MM.1S (cell line): ENCODE measurements at regions not wholly inside any gene's neighbourhood (a gene's known extent, or its start where the extent isn't known, plus 50 kb on each side); places are given as distances from the start of the nearest gene placed in this dataset.

ENCODE experiments used
- DNase-seq: peaks from one replicate; pipeline ENCODE4 v3.0.0-alpha.2; 2015
- H2AFZ ChIP-seq: fragments of 300-600 bp; sonication (generic); 2 replicates; pipeline ENCODE4 v1.6.0; 2016; ENCODE audit warnings: antibody characterized with exemption, low read length
- H3F3A ChIP-seq: fragments of 300-600 bp; sonication (generic); 2 replicates; pipeline ENCODE4 v1.6.1; 2016; ENCODE audit warnings: mild to moderate bottlenecking, antibody characterized with exemption, low read length, moderate library complexity, mixed read lengths; ENCODE audit not compliant: insufficient read depth
- H3K27ac ChIP-seq: fragments of 300-600 bp; sonication (generic); 2 replicates; pipeline ENCODE4 v1.5.1; 2016; ENCODE audit warnings: mild to moderate bottlenecking, low read length
- H3K27me3 ChIP-seq: fragments of 300-600 bp; sonication (generic); replicated peaks from 2 replicates; pipeline ENCODE4 v1.6.0; 2016; ENCODE audit warnings: low read length; ENCODE audit not compliant: insufficient read depth
- H3K36me3 ChIP-seq: fragments of 300-600 bp; sonication (generic); replicated peaks from 2 replicates; pipeline ENCODE4 v1.6.1; 2016; ENCODE audit warnings: mild to moderate bottlenecking, low read length, mixed read lengths; ENCODE audit not compliant: insufficient read depth
- H3K4me1 ChIP-seq: fragments of 300-600 bp; sonication (generic); 2 replicates; pipeline ENCODE4 v1.6.1; 2016; ENCODE audit warnings: low read length, mixed read lengths
- H3K4me2 ChIP-seq: fragments of 300-600 bp; sonication (generic); 2 replicates; pipeline ENCODE4 v1.6.0; 2016; ENCODE audit warnings: low read depth, low read length
- H3K4me3 ChIP-seq: fragments of 300-600 bp; sonication (generic); 2 replicates; pipeline ENCODE4 v1.5.1; 2016; ENCODE audit warnings: low read length, mixed read lengths
- H3K79me2 ChIP-seq: fragments of 300-600 bp; sonication (generic); 2 replicates; pipeline ENCODE4 v1.6.1; 2016; ENCODE audit warnings: mixed run types, low read length, mixed read lengths
- H3K9ac ChIP-seq: fragments of 300-600 bp; sonication (generic); 2 replicates; pipeline ENCODE4 v1.6.1; 2016; ENCODE audit warnings: low read length, mixed read lengths
- H3K9me2 ChIP-seq: fragments of 300-600 bp; sonication (generic); replicated peaks from 2 replicates; pipeline ENCODE4 v1.6.1; 2016; ENCODE audit warnings: mild to moderate bottlenecking, low read length, mixed read lengths; ENCODE audit not compliant: insufficient read depth
- H3K9me3 ChIP-seq: fragments of 300-600 bp; sonication (generic); replicated peaks from 2 replicates; pipeline ENCODE4 v1.6.1; 2016; ENCODE audit warnings: mild to moderate bottlenecking, low read length, mixed read lengths; ENCODE audit not compliant: insufficient read depth
- H4K20me1 ChIP-seq: fragments of 300-600 bp; sonication (generic); 2 replicates; pipeline ENCODE4 v1.6.1; 2016; ENCODE audit warnings: mild to moderate bottlenecking, low read length, moderate library complexity, mixed read lengths; ENCODE audit not compliant: insufficient read depth
- EZH2 ChIP-seq: fragments of 300-600 bp; sonication (generic); optimal IDR thresholded peaks from 2 replicates; pipeline ENCODE3; 2017; ENCODE audit warnings: low read depth, mild to moderate bottlenecking, antibody characterized with exemption, low read length, mixed read lengths
- EZH2phosphoT487 ChIP-seq: fragments of 300-600 bp; sonication (generic); IDR thresholded peaks from 2 replicates; pipeline ENCODE4 v1.6.1; 2018; ENCODE audit warnings: antibody characterized with exemption, low read length
- TF ChIP-seq, protein P1 (sequence below): fragments of 300-600 bp; sonication (generic); IDR thresholded peaks from 2 replicates; pipeline ENCODE4 v1.5.1; 2016; ENCODE audit warnings: antibody characterized with exemption, low read length, mixed read lengths

DNA sequence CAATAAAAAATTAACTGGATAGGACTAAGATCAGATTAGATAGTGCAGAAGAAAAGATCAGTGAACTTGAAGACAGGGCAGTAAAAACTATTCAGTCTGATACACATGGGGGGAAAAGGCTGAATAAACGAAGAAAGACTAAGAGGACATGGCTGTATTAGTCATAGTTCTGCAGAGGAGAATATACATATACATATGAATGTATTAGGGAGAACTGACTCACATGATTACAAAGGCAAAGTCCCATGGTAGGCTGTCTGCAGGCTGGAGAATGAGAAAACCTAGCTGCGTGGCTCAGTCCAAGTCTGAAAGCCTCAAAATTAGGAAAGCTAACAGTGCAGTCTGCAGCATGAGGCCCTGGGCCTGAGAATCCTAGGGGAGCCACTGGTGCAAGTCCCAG, 98.2 kb upstream of the GNAO1 start:
- H3K9me3 ChIP-seq, result no peaks in the 10 kb centered on the region
- H4K20me1 ChIP-seq, result no peaks in the 10 kb centered on the region
- no peaks in the 10 kb centered on the region for H3K79me2 ChIP-seq
- no peak overlapping the region for H3K27ac ChIP-seq
- TF ChIP-seq EZH2 (no peak), EZH2phosphoT487 (no peak)
- TF ChIP-seq, protein P1, sequence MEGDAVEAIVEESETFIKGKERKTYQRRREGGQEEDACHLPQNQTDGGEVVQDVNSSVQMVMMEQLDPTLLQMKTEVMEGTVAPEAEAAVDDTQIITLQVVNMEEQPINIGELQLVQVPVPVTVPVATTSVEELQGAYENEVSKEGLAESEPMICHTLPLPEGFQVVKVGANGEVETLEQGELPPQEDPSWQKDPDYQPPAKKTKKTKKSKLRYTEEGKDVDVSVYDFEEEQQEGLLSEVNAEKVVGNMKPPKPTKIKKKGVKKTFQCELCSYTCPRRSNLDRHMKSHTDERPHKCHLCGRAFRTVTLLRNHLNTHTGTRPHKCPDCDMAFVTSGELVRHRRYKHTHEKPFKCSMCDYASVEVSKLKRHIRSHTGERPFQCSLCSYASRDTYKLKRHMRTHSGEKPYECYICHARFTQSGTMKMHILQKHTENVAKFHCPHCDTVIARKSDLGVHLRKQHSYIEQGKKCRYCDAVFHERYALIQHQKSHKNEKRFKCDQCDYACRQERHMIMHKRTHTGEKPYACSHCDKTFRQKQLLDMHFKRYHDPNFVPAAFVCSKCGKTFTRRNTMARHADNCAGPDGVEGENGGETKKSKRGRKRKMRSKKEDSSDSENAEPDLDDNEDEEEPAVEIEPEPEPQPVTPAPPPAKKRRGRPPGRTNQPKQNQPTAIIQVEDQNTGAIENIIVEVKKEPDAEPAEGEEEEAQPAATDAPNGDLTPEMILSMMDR, result no peak
- no peak for DNase-seq
- no peaks in the 10 kb centered on the region for H3K4me1 ChIP-seq
- H3K27me3 ChIP-seq, result no peaks in the 10 kb centered on the region
- no peaks in the 10 kb centered on the region for H3K9me2 ChIP-seq
- no peak overlapping the region for H3K4me2 ChIP-seq
- H3K4me3 ChIP-seq, result no peak overlapping the region
- H3K36me3 ChIP-seq, result no peaks in the 10 kb centered on the region
- no peak overlapping the region for H2AFZ ChIP-seq
- H3F3A ChIP-seq, result no peaks in the 10 kb centered on the region
- H3K9ac ChIP-seq, result no peak overlapping the region

DNA sequence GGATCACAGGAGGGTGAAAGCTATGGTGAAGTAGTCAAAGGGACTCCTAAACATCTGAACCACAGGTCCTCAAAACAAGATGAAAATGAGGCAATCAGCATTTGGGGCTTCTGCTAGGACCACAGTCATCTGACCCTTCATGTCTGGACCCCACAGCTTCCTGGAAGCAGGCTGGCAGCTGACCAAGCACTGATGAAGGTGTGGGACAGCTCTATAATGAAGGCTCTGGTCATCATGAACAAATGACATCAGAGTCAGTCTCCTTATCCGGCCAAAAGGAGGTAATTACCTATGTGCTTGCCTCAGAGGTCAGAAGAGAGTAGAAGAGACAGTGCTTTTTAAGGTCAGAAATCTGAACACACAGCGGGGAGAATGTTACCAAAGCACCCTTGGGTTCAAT, 101.2 kb upstream of the GNAO1 start:
- no peaks in the 10 kb centered on the region for H3K9me3 ChIP-seq
- H2AFZ ChIP-seq, result no peak overlapping the region
- no peaks in the 10 kb centered on the region for H3K9me2 ChIP-seq
- H3K27ac ChIP-seq, result no peak overlapping the region
- no peak for DNase-seq
- H3K4me2 ChIP-seq, result no peak overlapping the region
- H3K9ac ChIP-seq, result no peak overlapping the region
- no peaks in the 10 kb centered on the region for H3K36me3 ChIP-seq
- H3F3A ChIP-seq, result no peaks in the 10 kb centered on the region
- no peaks in the 10 kb centered on the region for H3K27me3 ChIP-seq
- H4K20me1 ChIP-seq, result no peaks in the 10 kb centered on the region
- no peaks in the 10 kb centered on the region for H3K4me1 ChIP-seq
- no peak overlapping the region for H3K4me3 ChIP-seq
- H3K79me2 ChIP-seq, result no peaks in the 10 kb centered on the region
- TF ChIP-seq, protein P1, result no peak
- TF ChIP-seq EZH2 (no peak), EZH2phosphoT487 (no peak)

DNA sequence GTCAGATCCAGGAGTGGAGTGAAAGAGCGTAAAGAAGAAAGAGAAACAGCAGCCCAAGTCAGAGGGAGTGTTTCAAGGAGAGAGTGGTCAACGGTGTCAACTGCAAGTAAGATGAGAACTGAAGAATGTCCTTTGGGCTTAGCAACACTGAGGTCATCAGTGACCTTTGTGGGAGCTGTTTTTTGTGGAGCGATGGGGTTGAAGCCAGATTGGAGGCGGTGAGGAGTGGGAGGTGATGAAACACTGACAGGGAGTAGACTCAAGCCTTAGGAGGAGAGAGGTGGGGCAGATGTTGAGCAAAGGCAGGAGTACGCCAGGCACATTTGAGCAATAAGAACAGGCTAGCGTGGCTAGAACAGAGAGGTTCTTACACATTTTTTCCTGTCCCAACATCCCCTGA, 103.7 kb upstream of the GNAO1 start:
- H3K27ac ChIP-seq, result no peak overlapping the region
- no peak overlapping the region for H3K4me2 ChIP-seq
- H3F3A ChIP-seq, result no peaks in the 10 kb centered on the region
- no peak overlapping the region for H3K9ac ChIP-seq
- H3K9me3 ChIP-seq, result no peaks in the 10 kb centered on the region
- no peaks in the 10 kb centered on the region for H4K20me1 ChIP-seq
- H2AFZ ChIP-seq, result no peak overlapping the region
- no peak overlapping the region for H3K4me3 ChIP-seq
- H3K4me1 ChIP-seq, result no peaks in the 10 kb centered on the region
- DNase-seq, result no peak
- H3K9me2 ChIP-seq, result no peaks in the 10 kb centered on the region
- no peaks in the 10 kb centered on the region for H3K79me2 ChIP-seq
- H3K27me3 ChIP-seq, result no peaks in the 10 kb centered on the region
- no peaks in the 10 kb centered on the region for H3K36me3 ChIP-seq
- TF ChIP-seq EZH2phosphoT487 (no peak), EZH2 (no peak)
- TF ChIP-seq, protein P1, result no peak

DNA sequence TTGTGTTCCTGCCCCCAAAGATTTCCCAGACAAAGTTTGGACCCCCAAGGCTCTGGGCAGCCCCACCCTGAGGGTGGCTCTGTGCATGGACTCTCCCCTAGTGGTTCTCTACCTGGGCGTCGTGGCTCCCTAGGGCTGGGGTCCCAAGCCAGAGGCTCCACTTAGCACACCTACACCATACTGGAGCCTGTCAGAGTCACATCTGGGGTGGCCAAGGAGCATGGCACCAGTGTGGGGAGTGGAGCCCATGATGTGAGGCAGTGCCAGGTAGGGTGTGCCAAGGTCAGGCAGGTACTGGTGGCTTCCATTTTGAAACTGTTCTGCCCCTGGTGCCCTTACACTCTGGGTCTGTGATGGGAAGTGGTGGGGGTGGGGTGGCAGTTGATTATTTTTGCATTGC, 109.9 kb upstream of the GNAO1 start:
- no peaks in the 10 kb centered on the region for H3K36me3 ChIP-seq
- H3K4me2 ChIP-seq, result no peak overlapping the region
- TF ChIP-seq EZH2 (no peak), EZH2phosphoT487 (no peak)
- TF ChIP-seq, protein P1, result no peak
- no peak for DNase-seq
- H3K4me3 ChIP-seq, result no peak overlapping the region
- H3K9me3 ChIP-seq, result no peaks in the 10 kb centered on the region
- no peaks in the 10 kb centered on the region for H4K20me1 ChIP-seq
- H2AFZ ChIP-seq, result no peak overlapping the region
- H3K79me2 ChIP-seq, result no peaks in the 10 kb centered on the region
- H3K27ac ChIP-seq, result no peak overlapping the region
- H3F3A ChIP-seq, result no peaks in the 10 kb centered on the region
- H3K9ac ChIP-seq, result no peak overlapping the region
- H3K4me1 ChIP-seq, result no peaks in the 10 kb centered on the region
- no peaks in the 10 kb centered on the region for H3K27me3 ChIP-seq
- no peaks in the 10 kb centered on the region for H3K9me2 ChIP-seq
